PC-9 (cell line): ENCODE measurements at regions not wholly inside any gene's neighbourhood (a gene's known extent, or its start where the extent isn't known, plus 50 kb on each side); places are given as distances from the start of the nearest gene placed in this dataset.

Experiments
- EZH2 ChIP-seq: fragments of 200-600 bp; sonication (generic); IDR thresholded peaks from 2 replicates; pipeline ENCODE4 v1.8.0; 2017; ENCODE audit warnings: antibody characterized with exemption, low read depth
- TF ChIP-seq, protein P1 (sequence below): fragments of 200-600 bp; sonication (generic); conservative IDR thresholded peaks from 2 replicates; pipeline ENCODE4 v1.6.1; 2017; ENCODE audit warnings: mixed run types, antibody characterized with exemption, mild to moderate bottlenecking, moderate library complexity

DNA sequence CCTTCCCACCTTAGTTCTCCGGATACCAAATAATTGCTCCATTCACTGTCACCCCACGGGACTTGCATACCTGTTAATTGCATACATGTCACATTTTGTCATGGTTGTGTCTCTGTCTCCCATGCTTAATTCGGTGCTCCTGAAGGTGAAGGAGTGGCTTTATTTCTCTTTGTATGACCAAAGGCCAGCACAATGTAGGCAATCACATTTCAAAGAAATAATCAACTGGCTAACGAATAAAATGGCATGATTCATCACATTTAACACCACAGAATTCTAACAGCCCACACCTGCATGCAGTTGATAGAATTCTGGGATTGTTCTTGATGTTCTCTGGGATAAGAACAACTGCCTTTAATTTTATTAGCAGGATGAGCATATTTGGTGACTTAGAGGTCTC is 59.3 kb downstream of the ATXN3L start:
- TF ChIP-seq, protein P1, sequence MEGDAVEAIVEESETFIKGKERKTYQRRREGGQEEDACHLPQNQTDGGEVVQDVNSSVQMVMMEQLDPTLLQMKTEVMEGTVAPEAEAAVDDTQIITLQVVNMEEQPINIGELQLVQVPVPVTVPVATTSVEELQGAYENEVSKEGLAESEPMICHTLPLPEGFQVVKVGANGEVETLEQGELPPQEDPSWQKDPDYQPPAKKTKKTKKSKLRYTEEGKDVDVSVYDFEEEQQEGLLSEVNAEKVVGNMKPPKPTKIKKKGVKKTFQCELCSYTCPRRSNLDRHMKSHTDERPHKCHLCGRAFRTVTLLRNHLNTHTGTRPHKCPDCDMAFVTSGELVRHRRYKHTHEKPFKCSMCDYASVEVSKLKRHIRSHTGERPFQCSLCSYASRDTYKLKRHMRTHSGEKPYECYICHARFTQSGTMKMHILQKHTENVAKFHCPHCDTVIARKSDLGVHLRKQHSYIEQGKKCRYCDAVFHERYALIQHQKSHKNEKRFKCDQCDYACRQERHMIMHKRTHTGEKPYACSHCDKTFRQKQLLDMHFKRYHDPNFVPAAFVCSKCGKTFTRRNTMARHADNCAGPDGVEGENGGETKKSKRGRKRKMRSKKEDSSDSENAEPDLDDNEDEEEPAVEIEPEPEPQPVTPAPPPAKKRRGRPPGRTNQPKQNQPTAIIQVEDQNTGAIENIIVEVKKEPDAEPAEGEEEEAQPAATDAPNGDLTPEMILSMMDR, result no peak
- TF ChIP-seq EZH2, result no peak
